SK-MEL-5 (cell line): ENCODE measurements at regions not wholly inside any gene's neighbourhood (a gene's known extent, or its start where the extent isn't known, plus 50 kb on each side); places are given as distances from the start of the nearest gene placed in this dataset.

Source experiments
- DNase-seq: peaks from one replicate; pipeline ENCODE4 v3.0.0-alpha.2; 2016; ENCODE audit warnings: low read depth, low spot score
- in situ Hi-C: cut with HindIII; loops from 2 replicates; pipeline ENCODE4 v1.10.0; 2016; ENCODE audit warnings: low sequenced_read_pairs, high pct_unique_total_duplicates, low pct_unique_long_range_greater_than_20kb

- DNase-seq = no peak
- in situ Hi-C loops = no loop called here
Measured at GRCh38 chr7:84294847-84295455, 100.4 kb upstream of the SEMA3A start.

GRCh38 chr7:84294391-84294790 is 99.8 kb upstream of the SEMA3A start:
- DNase-seq = no peak
- in situ Hi-C loops = no loop called here

- in situ Hi-C loops = no loop called here
- DNase-seq = no peak
Measured at GRCh38 chr7:84291756-84292155, 97.2 kb upstream of the SEMA3A start.

- no peak for DNase-seq
- in situ Hi-C loops = no loop called here
Measured at GRCh38 chr7:84283798-84284197, 89.2 kb upstream of the SEMA3A start.

- no peak for DNase-seq
- in situ Hi-C loops = no loop called here
Measured at GRCh38 chr7:84281518-84281917, 86.9 kb upstream of the SEMA3A start.

- in situ Hi-C loops = no loop called here
- DNase-seq = no peak
Measured at GRCh38 chr7:84277628-84278224, 83.1 kb upstream of the SEMA3A start.

GRCh38 chr7:84274029-84274638 is 79.5 kb upstream of the SEMA3A start:
- in situ Hi-C loops = no loop called here
- peak; percentile 50 for DNase-seq

- DNase-seq = no peak
- in situ Hi-C loops = no loop called here
Measured at GRCh38 chr7:84271543-84271942, 77.0 kb upstream of the SEMA3A start.

- in situ Hi-C loops = no loop called here
- DNase-seq = peak; percentile 45
Measured at GRCh38 chr7:84264396-84264795, 69.8 kb upstream of the SEMA3A start.

GRCh38 chr7:84263106-84263505 is 68.5 kb upstream of the SEMA3A start:
- in situ Hi-C loops = no loop called here
- no peak for DNase-seq

GRCh38 chr7:84261509-84261908 is 66.9 kb upstream of the SEMA3A start:
- in situ Hi-C loops = no loop called here
- no peak for DNase-seq

GRCh38 chr7:84258628-84259027 is 64.0 kb upstream of the SEMA3A start:
- in situ Hi-C loops = no loop called here
- no peak for DNase-seq

GRCh38 chr7:84256571-84256971 is 62.0 kb upstream of the SEMA3A start:
- peak; percentile 54 for DNase-seq
- in situ Hi-C loops = no loop called here

GRCh38 chr7:84251277-84251781 is 56.7 kb upstream of the SEMA3A start:
- peak; percentile 56 for DNase-seq
- in situ Hi-C loops = no loop called here

GRCh38 chr7:84250452-84250851 is 55.9 kb upstream of the SEMA3A start:
- in situ Hi-C loops = no loop called here
- no peak for DNase-seq

GRCh38 chr7:84249656-84250055 is 55.1 kb upstream of the SEMA3A start:
- in situ Hi-C loops = no loop called here
- DNase-seq = no peak

- in situ Hi-C loops = no loop called here
Measured at GRCh38 chr7:84248843-84249242, 54.3 kb upstream of the SEMA3A start.

GRCh38 chr7:84248267-84248666 is 53.7 kb upstream of the SEMA3A start:
- DNase-seq = peak; percentile 45
- in situ Hi-C loops = no loop called here

More at GRCh38 chr7:84248843-84249242, 54.3 kb upstream of the SEMA3A start:
- no peak for DNase-seq

GRCh38 chr7:84247591-84247990 is 53.0 kb upstream of the SEMA3A start:
- peak; percentile 32 for DNase-seq

More at GRCh38 chr7:84247591-84247990, 53.0 kb upstream of the SEMA3A start:
- in situ Hi-C loops = no loop called here
